ENCODE measurements at regions not wholly inside any gene's neighbourhood (a gene's known extent, or its start where the extent isn't known, plus 50 kb on each side); places are given as distances from the start of the nearest gene placed in this dataset.
"Not testable (repeated sequence)": the region's sequence is repeated elsewhere in the genome, so short reads cannot be mapped to it uniquely, and the experiment has no call there.

DNA sequence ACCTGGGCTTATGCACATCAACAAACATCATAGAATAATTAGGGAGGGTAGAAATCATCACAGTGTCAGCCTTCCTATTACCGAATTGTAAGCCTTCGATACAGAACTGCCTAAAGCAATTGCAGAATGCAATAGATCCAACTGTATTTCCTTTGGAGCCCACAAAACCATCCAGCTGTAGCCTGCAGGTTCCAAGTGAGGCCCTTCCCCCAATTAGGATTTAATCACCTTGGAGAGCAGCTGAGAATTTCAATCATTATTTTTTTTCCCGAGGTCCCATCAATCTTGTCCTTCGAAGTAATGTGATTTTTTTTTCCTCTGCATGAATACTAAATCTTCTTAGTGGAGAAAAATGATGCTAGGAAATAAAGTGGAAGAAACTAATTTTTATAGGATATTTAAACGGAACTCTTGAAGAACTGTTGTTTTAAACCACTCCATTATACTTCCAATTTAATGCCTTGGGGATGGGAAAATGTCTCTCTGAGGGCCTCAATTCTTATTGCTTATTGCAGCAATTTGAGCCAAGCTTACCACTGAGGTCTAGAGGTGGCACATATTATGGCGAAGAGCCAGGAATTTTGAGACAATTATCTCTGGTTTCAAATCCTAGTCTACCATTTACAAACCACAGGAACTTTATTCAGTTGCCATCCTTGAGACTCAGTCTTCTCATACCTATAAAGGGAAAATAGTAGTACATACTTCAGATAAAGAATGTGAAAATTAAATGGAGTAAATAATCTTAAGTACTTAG lies 953.4 kb upstream of the IGFBP7 start:
- no peak for DNase-seq (ENCODE audit: low read depth)

DNA sequence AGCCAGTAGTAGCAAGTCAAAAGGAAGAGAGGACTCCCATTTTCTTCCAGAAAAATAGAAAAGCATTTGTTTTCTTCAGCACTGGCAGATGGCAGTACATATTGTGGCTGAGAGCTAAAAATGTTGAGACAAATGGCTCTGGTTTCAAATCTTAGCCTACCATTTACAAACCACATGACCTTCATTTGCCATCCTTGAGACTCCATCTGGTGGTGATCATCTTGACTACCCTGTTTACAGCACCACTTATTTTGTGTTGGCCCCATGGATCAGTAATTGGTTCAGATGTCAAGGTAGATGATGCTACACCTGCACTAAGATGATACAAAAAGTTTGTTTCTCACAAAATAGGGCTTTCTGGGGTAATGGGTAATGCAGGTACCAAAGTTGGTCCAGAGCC lies 951.8 kb upstream of the IGFBP7 start:
- no peak for DNase-seq (ENCODE audit: low read depth)

DNA sequence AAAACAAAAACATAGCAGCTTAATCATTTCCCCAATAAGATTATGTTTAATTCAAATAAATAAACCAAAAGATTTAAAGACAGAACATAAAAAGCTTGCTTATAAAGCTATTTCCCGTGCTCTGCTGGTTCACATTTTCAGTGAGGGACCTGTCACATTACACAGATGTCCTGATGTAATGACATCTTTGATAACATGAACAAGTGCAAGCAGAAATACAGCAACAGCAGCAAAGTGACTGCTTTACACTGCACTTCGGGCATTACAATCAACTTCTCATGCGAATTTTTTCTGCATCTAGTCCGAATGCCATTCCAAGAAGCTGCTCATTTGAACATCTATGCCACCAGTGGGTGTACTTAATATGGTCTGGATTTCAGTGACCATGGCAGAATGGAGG lies 940.3 kb upstream of the IGFBP7 start:
- no peak for DNase-seq (ENCODE audit: low read depth)

DNA sequence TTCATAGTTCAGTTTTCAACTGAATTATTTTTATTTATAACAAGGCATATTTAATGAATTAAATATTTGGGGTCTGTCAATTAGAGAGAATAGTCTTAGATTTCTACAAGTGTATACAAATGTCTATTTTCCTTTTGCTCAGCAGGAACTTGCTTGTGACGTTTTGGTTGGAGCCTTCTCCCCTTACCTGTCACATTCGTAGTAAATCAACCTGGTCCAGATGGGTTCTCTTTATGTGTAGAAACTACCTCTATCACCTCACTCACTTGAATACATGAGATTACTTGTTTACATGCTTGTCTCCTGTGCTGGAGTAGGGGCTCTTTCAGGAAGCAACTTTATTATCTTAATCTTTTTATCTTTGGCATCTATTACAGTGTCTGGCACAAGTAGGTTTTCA lies 938.3 kb upstream of the IGFBP7 start:
- no peak for DNase-seq (ENCODE audit: low read depth)

DNA sequence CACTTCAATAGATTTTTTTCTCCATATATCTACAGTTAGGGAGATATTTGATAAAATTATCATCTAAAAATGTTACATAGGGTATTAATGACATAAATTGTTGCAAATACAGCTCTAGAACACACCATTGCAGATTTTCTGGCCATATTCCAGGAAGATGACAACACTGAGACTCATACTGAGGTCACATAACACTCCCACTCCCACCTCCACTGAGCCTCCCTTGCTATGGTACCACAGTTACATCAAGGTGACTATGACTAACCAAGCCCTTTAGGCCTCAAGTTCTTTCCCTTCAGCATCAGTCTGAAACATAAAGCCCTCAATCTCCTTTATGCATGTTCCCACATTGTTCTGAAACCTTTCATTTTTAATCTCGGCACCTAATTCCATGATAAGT lies 932.0 kb upstream of the IGFBP7 start:
- no peak for DNase-seq (ENCODE audit: low read depth)

DNA sequence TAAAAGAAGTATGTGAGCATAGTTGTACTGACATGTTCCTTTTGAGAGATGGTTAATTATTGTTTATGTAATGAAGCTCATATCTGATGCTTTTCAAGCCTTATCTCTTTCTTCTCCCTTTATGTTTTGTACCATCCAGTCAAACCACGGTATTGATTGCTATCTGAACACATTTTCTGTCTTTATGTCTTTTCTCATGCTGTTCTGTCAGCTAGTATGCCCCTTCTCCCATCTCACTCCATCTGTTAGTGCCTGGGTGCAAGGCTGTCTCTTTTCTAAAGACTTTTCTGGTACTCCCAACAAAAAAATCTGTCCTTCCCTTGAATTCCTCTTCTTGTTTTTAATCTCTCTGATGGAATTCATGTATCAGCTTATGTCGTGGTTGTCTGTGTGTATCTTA lies 883.8 kb upstream of the IGFBP7 start:
- DNase-seq (ENCODE audit: low read depth), result no peak

DNA sequence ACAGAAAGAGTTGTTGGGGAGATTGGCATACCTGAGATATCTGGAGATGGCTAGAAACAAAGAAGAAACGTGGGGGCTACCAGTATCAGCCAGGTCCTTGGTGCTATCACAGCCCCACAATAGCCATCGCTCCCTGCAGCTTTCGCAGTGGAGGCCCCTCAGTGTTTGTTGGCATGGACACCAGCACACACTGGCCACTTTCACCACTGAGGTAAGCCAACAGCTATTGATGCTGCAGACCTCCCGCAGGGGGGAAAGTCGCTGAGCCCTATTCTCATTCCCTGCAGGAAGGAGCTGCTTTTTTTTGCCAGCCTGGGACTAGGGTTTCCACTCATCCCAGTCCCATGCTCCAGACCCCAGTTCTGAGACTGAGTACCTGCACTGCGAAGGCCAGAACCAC lies 879.2 kb upstream of the IGFBP7 start:
- no peak for DNase-seq (ENCODE audit: low read depth)

DNA sequence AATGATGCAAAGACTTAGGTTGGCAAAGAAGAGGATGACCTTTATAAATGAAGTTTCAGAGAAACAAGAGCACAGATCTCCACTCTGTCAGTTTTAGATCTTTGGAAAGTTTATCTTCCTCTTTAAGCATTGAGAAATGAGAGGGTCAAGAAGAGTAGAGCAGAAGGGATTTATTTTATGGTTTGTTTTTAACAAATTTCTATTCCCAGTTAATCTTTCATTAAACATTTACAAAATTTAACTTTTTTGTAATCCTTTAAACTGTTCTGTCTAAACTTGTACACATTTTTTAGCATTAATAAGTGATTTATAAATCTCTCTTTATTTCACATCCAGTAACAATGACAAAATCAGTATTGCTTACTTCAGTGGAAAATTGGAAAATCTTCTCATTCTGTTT lies 875.0 kb upstream of the IGFBP7 start:
- DNase-seq (ENCODE audit: low read depth), result no peak

DNA sequence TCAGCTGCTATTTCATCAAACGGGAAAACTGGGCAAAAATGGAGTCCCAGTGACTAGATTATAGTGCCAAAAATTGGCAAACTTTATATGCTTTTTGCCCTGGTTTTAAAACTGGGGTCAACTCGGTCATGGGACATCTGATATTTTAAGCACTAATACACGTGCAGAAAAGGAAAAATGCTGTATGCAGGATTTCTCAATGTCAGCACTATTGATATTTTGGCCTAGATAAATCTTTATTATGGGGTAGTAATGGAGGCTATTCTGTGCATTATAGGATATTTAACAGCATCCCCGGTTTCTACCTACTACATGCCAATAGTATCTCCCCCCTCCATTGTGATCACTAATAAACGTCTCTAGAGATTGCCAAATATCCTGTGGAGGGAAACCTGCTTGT lies 870.9 kb upstream of the IGFBP7 start:
- no peak for DNase-seq (ENCODE audit: low read depth)

DNA sequence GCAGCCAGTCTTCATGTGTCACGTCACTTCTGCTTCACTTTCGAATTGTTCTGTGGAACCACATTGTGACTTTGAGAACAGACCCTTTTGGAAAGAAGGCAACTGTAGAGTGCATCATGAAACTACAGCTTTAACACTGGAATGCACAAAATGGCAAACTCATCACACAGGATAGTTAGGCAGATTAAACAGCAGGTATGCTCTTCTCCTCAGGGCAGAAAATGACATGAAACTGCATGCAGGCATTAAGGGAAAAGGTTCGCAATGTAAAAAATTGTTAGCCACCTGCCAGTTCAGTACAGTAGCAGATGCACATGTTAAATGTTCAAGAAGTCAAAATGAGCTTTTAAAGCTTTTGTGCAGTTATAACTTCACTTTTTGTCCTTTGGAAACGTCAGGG lies 864.6 kb upstream of the IGFBP7 start:
- no peak for DNase-seq (ENCODE audit: low read depth)

DNA sequence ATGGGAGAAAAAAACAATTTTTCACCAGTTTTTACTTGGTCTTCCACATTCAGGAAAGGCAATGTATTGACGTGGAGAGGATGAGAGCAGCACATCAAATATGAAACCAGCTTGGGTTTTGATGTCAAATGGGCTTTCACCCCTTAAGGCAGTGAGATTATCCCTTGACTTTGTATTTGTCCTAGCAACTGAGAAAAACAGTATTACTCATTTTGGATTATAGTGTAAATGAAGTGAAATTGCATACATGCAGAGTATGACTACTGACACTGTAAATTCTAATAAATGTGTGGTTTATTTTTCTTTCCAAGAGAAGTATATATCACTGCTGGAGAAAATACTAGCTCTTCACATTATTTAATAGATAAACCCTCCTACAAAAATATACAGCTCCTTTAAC lies 863.6 kb upstream of the IGFBP7 start:
- no peak for DNase-seq (ENCODE audit: low read depth)

DNA sequence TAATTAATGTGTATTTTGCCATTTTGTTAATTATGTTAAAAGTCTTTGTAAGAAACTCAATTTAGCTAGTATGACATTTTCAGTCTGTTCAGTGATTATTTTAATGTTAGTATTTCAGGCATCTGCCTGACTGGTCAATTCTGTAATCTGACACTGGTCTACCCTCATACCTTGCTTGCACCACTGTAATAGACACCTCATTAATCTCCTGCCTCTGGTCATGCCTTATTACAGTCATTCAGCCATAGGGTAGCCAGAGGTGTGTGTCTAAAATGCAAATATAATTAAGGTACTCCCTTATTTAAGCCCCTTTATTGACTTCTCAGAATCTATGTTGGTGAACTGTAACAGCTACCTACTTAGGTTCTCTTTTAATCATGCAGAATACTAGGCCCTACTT lies 861.1 kb upstream of the IGFBP7 start:
- no peak for DNase-seq (ENCODE audit: low read depth)

DNA sequence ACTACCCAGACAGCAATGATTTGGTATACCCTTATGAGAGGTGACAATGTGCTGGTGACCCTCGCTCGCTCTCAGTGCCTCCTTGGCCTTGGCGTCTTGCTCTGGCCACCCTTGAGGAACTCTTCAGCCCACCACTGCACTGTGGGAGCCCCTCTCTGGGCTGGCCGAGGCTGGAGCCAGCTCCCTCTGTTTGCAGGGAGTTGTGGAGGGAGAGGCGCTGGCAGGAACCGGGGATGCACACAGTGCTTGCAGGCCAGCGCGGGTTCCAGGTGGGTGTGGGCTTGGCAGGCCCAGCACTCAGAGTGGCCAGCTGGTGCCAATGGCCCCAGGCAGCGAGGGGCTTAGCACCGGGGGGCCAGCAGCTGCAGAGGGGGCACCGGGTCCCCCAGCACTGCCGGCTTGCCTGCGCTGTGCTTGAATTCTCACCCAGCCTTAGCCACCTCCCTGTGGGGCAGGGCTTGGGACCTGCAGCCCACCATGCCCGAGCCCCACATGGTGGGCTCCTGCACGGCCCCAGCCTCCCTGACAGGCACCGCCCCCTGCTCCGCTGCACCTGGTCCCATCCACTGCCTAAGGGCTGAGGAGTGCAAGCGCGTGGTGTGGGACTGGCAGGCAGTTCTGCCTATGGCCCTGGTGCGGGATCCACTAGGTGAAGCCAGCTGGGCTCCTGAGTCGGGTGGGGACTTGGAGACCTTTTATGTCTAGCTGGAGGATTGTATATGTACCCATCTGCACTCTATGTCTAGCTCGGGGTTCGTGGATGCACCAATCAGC lies 857.0 kb upstream of the IGFBP7 start:
- DNase-seq (ENCODE audit: low read depth), result no peak

DNA sequence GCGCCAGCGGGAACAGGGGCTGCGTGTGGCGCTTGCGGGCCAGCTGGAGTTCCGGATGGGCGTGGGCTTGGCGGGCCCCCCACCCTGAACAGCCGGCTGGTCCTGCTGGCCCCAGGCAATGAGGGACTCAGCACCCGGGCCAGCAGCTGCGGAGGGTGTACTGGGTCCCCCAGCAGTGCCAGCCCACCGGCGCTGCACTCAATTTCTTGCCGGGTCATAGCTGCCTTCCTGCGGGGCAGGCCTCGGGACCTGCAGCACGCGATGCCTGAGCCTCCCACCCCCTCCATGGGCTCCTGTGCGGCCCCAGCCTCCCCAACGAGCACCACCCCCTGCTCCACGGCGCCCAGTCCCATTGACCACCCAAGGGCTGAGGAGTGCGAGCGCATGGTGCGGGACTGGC lies 855.2 kb upstream of the IGFBP7 start:
- not testable (repeated sequence) for DNase-seq (ENCODE audit: low read depth)

DNA sequence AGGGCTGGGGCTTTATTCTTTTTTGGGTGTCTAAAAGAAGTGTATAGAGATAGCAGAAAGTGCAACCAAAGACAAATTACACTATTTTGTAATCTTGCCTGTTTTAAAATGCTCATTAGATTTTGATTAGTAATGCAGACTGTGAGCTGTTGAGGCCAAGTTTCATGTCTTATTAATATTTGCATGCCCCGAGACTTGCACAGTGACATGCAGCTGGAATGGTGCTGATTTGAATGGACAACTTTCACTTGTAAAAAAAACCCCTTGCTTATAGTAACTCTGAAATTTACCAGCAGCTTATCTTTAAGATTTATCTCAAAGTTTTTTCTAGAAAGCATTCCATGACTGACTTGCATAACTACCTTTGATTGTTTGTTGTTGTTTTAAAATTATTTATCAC lies 835.1 kb upstream of the IGFBP7 start:
- DNase-seq (ENCODE audit: low read depth), result no peak

DNA sequence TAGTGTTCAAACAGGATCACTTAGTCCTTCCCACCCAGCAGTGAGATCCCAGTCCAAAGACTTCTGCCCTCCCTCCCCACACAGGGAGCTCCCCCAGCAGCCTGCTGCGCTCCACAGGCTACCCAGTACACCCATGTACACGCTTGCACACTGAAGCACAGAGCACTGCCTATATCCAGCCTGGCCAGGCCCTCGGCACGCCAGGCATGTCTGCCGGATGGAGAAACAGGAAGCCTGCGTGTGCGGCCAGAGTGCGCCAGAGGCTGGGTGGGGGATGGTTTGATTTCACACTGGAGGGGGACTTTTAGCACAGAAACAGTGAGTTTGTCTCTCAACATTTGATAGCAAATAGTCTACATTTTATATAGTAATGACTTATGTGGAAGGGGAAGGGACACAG lies 833.5 kb upstream of the IGFBP7 start:
- no peak for DNase-seq (ENCODE audit: low read depth)

DNA sequence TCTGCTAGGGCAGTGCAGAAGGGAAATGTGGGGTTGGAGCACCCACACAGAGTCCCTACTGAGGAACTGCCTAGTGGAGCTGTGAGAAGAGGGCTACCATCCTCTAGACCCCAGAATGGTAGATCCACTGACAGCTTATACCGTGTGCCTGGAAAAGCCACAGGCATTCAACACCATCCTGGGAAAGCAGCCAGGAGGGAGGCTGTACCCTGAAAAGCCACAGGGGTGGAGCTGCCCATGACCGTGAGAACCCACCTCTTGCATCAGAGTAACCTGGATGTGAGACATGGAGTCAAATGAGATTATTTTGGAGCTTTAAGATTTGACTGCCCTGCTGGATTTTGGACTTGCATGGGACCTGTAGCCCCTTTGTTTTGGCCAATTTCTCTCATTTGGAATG lies 827.1 kb upstream of the IGFBP7 start:
- not testable (repeated sequence) for DNase-seq (ENCODE audit: low read depth)

DNA sequence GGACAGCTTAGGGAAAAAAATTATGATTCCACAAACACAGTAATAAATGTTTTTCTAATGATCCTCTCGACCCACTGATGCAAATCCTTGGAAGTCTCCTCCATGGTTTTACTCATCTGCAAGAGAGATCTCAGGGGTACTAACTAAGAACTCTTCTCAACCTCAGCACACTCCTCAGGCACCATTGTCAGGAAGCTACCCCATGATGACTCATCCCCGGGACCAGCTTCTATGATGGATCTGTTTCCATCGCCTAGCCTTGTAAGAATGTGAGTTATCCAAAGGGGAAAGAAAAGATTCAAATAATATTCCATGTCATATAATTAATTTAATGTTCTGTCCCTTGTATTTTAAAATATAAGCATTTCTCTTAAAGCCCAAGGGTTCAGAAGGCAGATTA lies 816.1 kb upstream of the IGFBP7 start:
- no peak for DNase-seq (ENCODE audit: low read depth)

DNA sequence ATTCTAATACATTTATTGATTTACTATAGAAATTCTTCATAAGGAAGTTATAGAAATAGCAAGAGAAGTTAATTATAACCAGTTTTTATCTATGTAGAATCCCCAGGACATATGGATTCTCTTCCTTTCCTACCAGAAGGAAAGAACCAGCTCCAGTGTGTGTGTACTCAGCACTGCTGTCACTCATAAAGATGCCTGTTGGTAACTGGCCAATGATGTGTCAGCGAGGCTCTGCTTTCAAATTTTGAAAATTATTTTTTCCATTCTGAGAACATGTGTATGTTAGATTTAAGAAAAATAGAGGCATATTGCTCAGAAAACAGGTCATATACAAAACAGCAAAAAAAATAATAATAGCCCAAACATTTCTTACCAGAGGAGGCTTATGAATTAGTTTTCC lies 814.8 kb upstream of the IGFBP7 start:
- no peak for DNase-seq (ENCODE audit: low read depth)

DNA sequence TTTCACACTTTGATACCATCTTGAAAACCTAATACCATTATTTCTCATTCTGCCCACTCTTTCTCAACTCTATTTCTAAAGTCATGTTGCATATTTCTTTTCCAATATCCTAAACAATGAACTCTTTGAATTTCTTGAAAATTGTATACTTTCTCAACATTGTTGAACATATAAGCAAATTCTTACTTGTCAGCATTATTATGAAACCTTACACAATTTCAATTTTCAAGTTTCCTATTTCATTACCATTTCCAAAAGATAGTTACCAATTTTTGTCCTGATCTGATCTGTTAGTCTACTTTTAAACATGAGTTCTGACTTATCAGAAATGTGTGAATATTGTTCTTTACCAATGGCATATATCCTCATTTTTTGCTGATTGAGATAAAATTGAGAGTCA lies 806.3 kb upstream of the IGFBP7 start:
- DNase-seq (ENCODE audit: low read depth), result no peak

DNA sequence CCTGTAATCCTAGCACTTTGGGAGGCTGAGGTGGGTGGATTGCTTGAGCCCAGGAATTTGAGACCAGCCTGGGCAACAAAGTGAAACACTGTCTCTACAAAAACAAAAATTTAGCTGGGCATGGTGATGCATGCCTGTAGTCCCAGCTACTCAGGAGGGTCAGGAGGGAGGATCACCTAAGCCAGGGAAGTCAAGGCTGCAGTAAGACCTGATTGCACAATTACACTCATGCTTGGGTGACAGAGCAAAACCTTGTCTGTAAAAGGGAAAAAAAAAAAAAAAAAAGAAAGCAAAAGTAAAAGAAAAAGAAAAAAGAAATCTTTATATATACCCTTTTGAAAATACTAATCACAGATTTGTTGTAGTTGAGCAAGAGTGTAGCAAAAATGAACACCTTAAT lies 801.0 kb upstream of the IGFBP7 start:
- DNase-seq (ENCODE audit: low read depth), result no peak

DNA sequence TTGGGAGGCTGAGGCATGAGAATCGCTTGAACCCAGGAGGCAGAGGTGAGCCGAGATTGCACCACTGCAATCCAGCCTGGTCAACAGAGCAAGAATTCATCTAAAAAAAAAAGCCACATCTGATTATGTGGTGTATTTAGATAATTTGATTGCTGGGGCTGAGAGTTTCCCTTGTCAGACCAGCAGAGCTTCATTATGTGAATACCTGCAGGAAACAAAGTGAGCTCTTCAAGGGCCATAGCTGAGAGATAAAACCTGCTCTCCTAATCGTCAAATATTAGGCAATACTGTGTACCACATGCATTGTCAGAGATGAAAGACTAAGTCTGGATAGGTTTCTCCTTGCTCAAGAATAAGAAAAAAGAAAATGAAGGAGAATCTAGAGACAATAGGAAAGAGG lies 800.0 kb upstream of the IGFBP7 start:
- DNase-seq (ENCODE audit: low read depth), result no peak

DNA sequence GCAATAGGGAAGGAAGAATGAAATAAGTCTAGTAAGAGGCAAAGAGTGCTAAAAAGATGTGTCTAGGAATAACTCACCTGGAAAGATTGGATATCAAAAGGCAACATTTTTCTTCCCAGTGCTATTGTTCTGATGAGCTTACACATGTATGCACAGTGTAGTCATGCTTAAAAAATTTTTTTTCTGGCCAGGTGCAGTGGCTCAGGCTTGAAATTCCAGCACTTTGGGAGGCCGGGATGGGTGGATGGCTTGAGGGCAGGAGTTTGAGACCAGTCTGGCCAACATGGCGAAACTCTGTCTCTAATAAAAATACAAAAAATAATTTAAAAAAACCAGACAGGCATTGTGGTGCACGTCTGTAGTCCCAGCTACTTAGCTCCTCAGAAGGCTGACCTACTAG lies 795.8 kb upstream of the IGFBP7 start:
- no peak for DNase-seq (ENCODE audit: low read depth)

DNA sequence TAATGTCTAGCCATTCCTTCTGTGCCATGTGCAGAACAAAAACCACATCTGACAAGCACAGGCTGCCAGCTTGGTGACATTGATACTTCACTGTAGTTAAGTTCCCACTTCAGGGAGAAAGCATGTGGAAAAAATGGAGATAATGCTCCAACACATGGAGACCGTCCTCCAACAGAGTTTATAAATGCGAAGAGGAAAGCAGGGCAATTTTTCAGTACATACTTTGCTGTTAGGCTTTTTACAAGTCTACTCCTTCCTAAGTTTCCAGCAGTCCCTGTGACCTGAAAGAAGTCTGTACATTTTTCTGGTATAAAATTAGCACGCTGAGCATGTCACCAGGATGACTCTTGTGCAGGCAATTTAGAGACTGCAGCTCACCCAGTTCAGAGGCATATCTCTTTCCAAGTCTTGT lies 766.9 kb upstream of the IGFBP7 start:
- no peak for DNase-seq (ENCODE audit: low read depth)
